H1 (cell line): ENCODE measurements at regions not wholly inside any gene's neighbourhood (a gene's known extent, or its start where the extent isn't known, plus 50 kb on each side); places are given as distances from the start of the nearest gene placed in this dataset.

Source experiments
- CTCF ChIA-PET: fragments of 300-600 bp; sonication (Branson Sonifier 250); formaldehyde crosslinking; loops from one replicate; lab custom pipeline; 2021; ENCODE audit not compliant: partially characterized antibody; lab: Charles Lee
- POLR2A ChIA-PET: fragments of 300-600 bp; sonication (Branson Sonifier 250); formaldehyde crosslinking; loops from one replicate; lab custom pipeline; 2021; ENCODE audit warnings: inconsistent platforms; ENCODE audit not compliant: partially characterized antibody; lab: Charles Lee
- DNase-seq, 2 experiments: peaks; one replicate each; pipeline versions ENCODE4 v3.0.0 to v3.0.0-alpha.2; 2010 to 2022; ENCODE audit warnings: low spot score in 2 of 2, low read depth in 1 of 2, mixed read lengths in 1 of 2
- FAIRE-seq: peaks from 2 replicates; lab custom pipeline; 2011; peaks lifted over from hg19 to GRCh38; lab: Jason Lieb, UNC
- H2AFZ ChIP-seq: 2 replicates; pipeline ENCODE4 v1.8.1; 2012; ENCODE audit warnings: low read length, inconsistent platforms
- H2AK5ac ChIP-seq: 2 replicates; pipeline ENCODE4 v1.6.1; 2013; ENCODE audit warnings: low read depth, low read length
- H2BK120ac ChIP-seq: replicated peaks from 2 replicates; pipeline ENCODE3; 2013; ENCODE audit warnings: low read depth, low read length, inconsistent platforms
- H2BK12ac ChIP-seq: 2 replicates; pipeline ENCODE4 v1.6.1; 2013; ENCODE audit warnings: low read depth, low read length
- H2BK15ac ChIP-seq: 2 replicates; pipeline ENCODE4 v1.6.1; 2013; ENCODE audit warnings: low read length
- H2BK20ac ChIP-seq: 2 replicates; pipeline ENCODE4 v1.6.1; 2013; ENCODE audit warnings: low read length
- H2BK5ac ChIP-seq: 2 replicates; pipeline ENCODE4 v1.6.1; 2013; ENCODE audit warnings: low read depth, low read length
- H3K14ac ChIP-seq: 2 replicates; pipeline ENCODE4 v1.6.1; 2013; ENCODE audit warnings: inconsistent platforms; ENCODE audit not compliant: insufficient read length
- H3K18ac ChIP-seq: 2 replicates; pipeline ENCODE4 v1.6.1; 2013; ENCODE audit warnings: low read length; ENCODE audit errors: extremely low read depth
- H3K23ac ChIP-seq: 2 replicates; pipeline ENCODE4 v1.6.1; 2013; ENCODE audit warnings: inconsistent platforms; ENCODE audit not compliant: insufficient read length
- H3K23me2 ChIP-seq: 2 replicates; pipeline ENCODE4 v1.6.1; 2013; ENCODE audit warnings: low read depth, low read length
- H3K27ac ChIP-seq: 2 replicates; pipeline ENCODE4 v1.6.1; 2011; ENCODE audit warnings: low read depth, low read length, inconsistent platforms
- H3K27me3 ChIP-seq, 4 experiments: replicated peaks in 1 of 4; 1 replicate in 1 of 4; 2 replicates in 3 of 4; pipeline versions ENCODE4 v1.6.1 to v1.8.1; 2011 to 2013; ENCODE audit warnings: low read length in 3 of 4, mild to moderate bottlenecking in 3 of 4, inconsistent platforms in 2 of 4, mixed read lengths in 2 of 4, moderate library complexity in 1 of 4; ENCODE audit not compliant: control insufficient read depth in 3 of 4, insufficient read depth in 3 of 4; ENCODE audit errors: extremely low read depth in 1 of 4
- H3K36me3 ChIP-seq, 4 experiments: 2 replicates each; pipeline versions ENCODE4 v1.6.1 to v1.8.1; 2011 to 2013; ENCODE audit warnings: mild to moderate bottlenecking in 4 of 4, low read length in 3 of 4, moderate library complexity in 2 of 4, control low read depth in 1 of 4, inconsistent platforms in 1 of 4; ENCODE audit not compliant: insufficient read depth in 4 of 4, control insufficient read depth in 2 of 4
- H3K4ac ChIP-seq: replicated peaks from 2 replicates; pipeline ENCODE3; 2013; ENCODE audit warnings: low read length, low read depth, mixed read lengths, inconsistent platforms; ENCODE audit not compliant: insufficient read length
- H3K4me1 ChIP-seq, 4 experiments: replicated peaks in 1 of 4; 1 replicate in 1 of 4; 2 replicates in 3 of 4; pipeline versions ENCODE4 v1.6.1 to v1.8.1; 2011 to 2013; ENCODE audit warnings: low read length in 3 of 4, inconsistent platforms in 2 of 4, mixed read lengths in 1 of 4; ENCODE audit not compliant: insufficient read depth in 4 of 4, control insufficient read depth in 3 of 4
- H3K4me2 ChIP-seq, 2 experiments: 2 replicates each; pipeline versions ENCODE4 v1.6.1 to v1.8.1; 2011 to 2013; ENCODE audit warnings: low read depth in 2 of 2, low read length in 2 of 2, control low read depth in 1 of 2, inconsistent platforms in 1 of 2, mild to moderate bottlenecking in 1 of 2; ENCODE audit not compliant: insufficient read depth in 1 of 2
- H3K4me3 ChIP-seq, 4 experiments: fragments of 200-600, 300-600 bp in 1 of 4; sonication (generic), shearing (Covaris generic), sonication (Bioruptor Twin) in 1 of 4; 2 replicates each; pipeline versions ENCODE4 v1.5.1 to v1.8.1; 2011 to 2016; ENCODE audit warnings: low read length in 4 of 4, low read depth in 3 of 4, control low read depth in 2 of 4, inconsistent platforms in 2 of 4, mild to moderate bottlenecking in 2 of 4, mixed read lengths in 1 of 4, moderate library complexity in 1 of 4; ENCODE audit not compliant: insufficient read depth in 2 of 4; ENCODE audit errors: extremely low read depth in 1 of 4
- H3K56ac ChIP-seq: replicated peaks from 2 replicates; pipeline ENCODE3; 2013; ENCODE audit warnings: low read depth, mild to moderate bottlenecking, mixed read lengths, low read length, inconsistent platforms; ENCODE audit not compliant: insufficient read length
- H3K79me1 ChIP-seq: 2 replicates; pipeline ENCODE4 v1.6.1; 2013; ENCODE audit warnings: low read depth, low read length, control low read depth
- H3K79me2 ChIP-seq, 2 experiments: 2 replicates each; pipeline versions ENCODE4 v1.6.1 to v1.8.1; 2012 to 2013; ENCODE audit warnings: low read length in 2 of 2, mild to moderate bottlenecking in 2 of 2, inconsistent platforms in 1 of 2; ENCODE audit not compliant: insufficient read depth in 2 of 2, control insufficient read depth in 1 of 2
- H3K9ac ChIP-seq, 4 experiments: replicated peaks in 1 of 4; 1 replicate in 1 of 4; 2 replicates in 3 of 4; pipeline versions ENCODE4 v1.6.1 to v1.8.1; 2011 to 2013; ENCODE audit warnings: low read depth in 3 of 4, low read length in 3 of 4, control low read depth in 2 of 4, mild to moderate bottlenecking in 2 of 4, moderate library complexity in 2 of 4, inconsistent platforms in 1 of 4; ENCODE audit errors: extremely low read depth in 1 of 4
- H3K9me3 ChIP-seq, 2 experiments: 2 replicates each; pipeline versions ENCODE4 v1.6.1 to v1.8.1; 2012 to 2013; ENCODE audit warnings: mild to moderate bottlenecking in 2 of 2, moderate library complexity in 2 of 2, control low read depth in 1 of 2, inconsistent platforms in 1 of 2, low read depth in 1 of 2, low read length in 1 of 2, mixed read lengths in 1 of 2; ENCODE audit not compliant: insufficient read depth in 2 of 2
- H4K20me1 ChIP-seq, 2 experiments: replicated peaks in 1 of 2; 2 replicates each; pipeline versions ENCODE3 to v1.8.1; 2011 to 2013; ENCODE audit warnings: inconsistent platforms in 2 of 2, low read length in 2 of 2, mild to moderate bottlenecking in 1 of 2; ENCODE audit not compliant: insufficient read depth in 2 of 2, control insufficient read depth in 1 of 2
- H4K5ac ChIP-seq: 2 replicates; pipeline ENCODE4 v1.6.1; 2013; ENCODE audit warnings: low read length, low read depth, mixed read lengths, inconsistent platforms; ENCODE audit not compliant: insufficient read length
- H4K8ac ChIP-seq: 2 replicates; pipeline ENCODE4 v1.8.0; 2013; ENCODE audit warnings: mild to moderate bottlenecking, moderate library complexity, low read length, inconsistent platforms; ENCODE audit not compliant: insufficient read depth; ENCODE audit errors: extremely low read depth
- H4K91ac ChIP-seq: replicated peaks from 2 replicates; pipeline ENCODE3; 2013; ENCODE audit warnings: low read length, mixed read lengths, inconsistent platforms; ENCODE audit not compliant: insufficient read length
- KDM4A ChIP-seq: IDR thresholded peaks from one replicate; pipeline ENCODE4 v1.7.1; 2012; ENCODE audit warnings: low read depth, mild to moderate bottlenecking, moderate library complexity, low read length, inconsistent platforms; ENCODE audit not compliant: severe bottlenecking
- POU5F1 ChIP-seq: IDR thresholded peaks from 2 replicates; pipeline ENCODE4 v1.6.1; 2011; ENCODE audit warnings: low read depth, mild to moderate bottlenecking, low read length, moderate library complexity
- ZNF274 ChIP-seq: IDR thresholded peaks from 2 replicates; pipeline ENCODE4 v1.7.0; 2012; ENCODE audit warnings: low read length, borderline replicate concordance; ENCODE audit errors: extremely low read depth
- WGBS, 2 experiments: shearing (Covaris generic) in 1 of 2; methylation state at CpG; one replicate each; pipeline versions ENCODE4 v1.1.6 to v1.1.7; 2013 to 2015; ENCODE audit warnings: low lambda C conversion rate in 2 of 2, mixed read lengths in 2 of 2, inconsistent platforms in 1 of 2, low coverage in 1 of 2, missing lambda C conversion rate in 1 of 2; ENCODE audit not compliant: insufficient replicate concordance in 2 of 2, insufficient coverage in 1 of 2, insufficient read length in 1 of 2; ENCODE audit errors: extremely low coverage in 1 of 2, missing lambda C conversion rate in 1 of 2; 5-methylcytosine and 5-hydroxymethylcytosine counted together

DNA sequence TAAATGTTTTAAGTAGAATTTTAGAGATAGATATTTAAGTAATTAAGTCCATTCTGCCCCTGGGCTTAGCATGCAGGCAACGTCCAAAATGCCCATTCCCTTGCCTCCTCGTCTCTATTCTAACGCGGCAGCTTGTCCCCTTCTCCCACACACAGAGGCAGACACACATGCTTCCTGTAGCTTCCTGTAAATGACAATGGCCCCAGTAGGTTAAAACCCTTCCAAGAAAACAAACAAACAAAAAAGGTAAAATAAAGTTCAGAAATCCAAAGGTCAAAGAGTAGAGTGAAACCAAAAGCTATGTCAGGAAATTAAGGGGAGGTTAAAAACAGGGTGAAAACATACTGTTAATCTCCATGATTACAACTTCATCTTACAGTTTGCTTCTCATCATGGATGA, 857.6 kb downstream of the GATA3 start:
- Histone ChIP-seq H2BK15ac (no peak overlapping the region), H4K20me1 (no peaks in the 10 kb centered on the region), H4K8ac (no peak overlapping the region), H3K4me1 (no peaks in the 10 kb centered on the region), H3K9me3 (no peaks in the 10 kb centered on the region), H4K91ac (no peak overlapping the region), H3K9ac (no peak overlapping the region), H3K79me2 (no peaks in the 10 kb centered on the region), H3K4me3 (no peak overlapping the region), H3K4me2 (no peak overlapping the region), H4K5ac (no peak overlapping the region), H3K23me2 (no peaks in the 10 kb centered on the region), H2BK120ac (no peak overlapping the region), H2AK5ac (no peak overlapping the region), H2BK20ac (no peak overlapping the region), H3K18ac (no peak overlapping the region), H2BK5ac (no peak overlapping the region), H3K4ac (no peak overlapping the region), H2AFZ (no peak overlapping the region), H3K27ac (no peak overlapping the region), H3K14ac (no peak overlapping the region), H2BK12ac (no peak overlapping the region), H3K36me3 (no peaks in the 10 kb centered on the region), H3K23ac (no peak overlapping the region), H3K56ac (no peak overlapping the region), H3K79me1 (no peaks in the 10 kb centered on the region), H3K27me3 (no peaks in the 10 kb centered on the region)
- no peak for TF ChIP-seq ZNF274
- TF ChIP-seq POU5F1: no peak
- TF ChIP-seq KDM4A: no peak
- ChIA-PET CTCF (interaction anchor here (0.6 to 0.9 kb wide), 2 partner anchors 8 to 282 kb away, joined by 3 to 4 read pairs; no protein-coding TSS in a partner anchor), POLR2A (no interaction called here)
- FAIRE-seq (no peak), DNase-seq (no peak)
- WGBS, 2 experiments: 66% methylated on average over 4 of the region's 4 CpGs; no CpG with 5 or more reads in 1 of the 2 experiments
